Fibroblast of peridontal ligament (primary cell): ENCODE measurements at regions not wholly inside any gene's neighbourhood (a gene's known extent, or its start where the extent isn't known, plus 50 kb on each side); places are given as distances from the start of the nearest gene placed in this dataset.

Source experiments
- DNase-seq: peaks from one replicate; pipeline ENCODE4 v3.0.0-alpha.2; 2010; ENCODE audit errors: extremely low read depth

DNA sequence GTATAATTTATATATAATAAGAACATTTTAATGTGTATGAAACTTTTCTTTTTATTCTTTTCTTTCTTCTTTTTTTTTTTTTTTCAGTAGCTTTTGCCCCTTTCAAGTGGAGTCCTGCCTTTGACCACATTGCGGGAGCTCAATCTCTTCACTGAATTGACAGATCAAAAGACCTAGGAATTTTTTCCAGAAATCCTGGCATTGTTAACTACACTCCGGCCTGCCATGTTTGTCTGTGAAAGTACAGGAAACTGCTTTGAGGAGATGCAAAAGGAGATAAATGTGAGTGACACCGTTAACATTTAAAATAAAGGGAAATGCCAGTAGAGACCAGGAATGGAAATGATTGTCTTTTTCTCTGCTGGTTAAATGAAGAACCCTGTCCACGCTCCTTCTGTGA is 159.3 kb upstream of the VCX3A start:
- DNase-seq = no peak

GRCh38 chrX:6693051-6693450 is 158.1 kb upstream of the VCX3A start:
- no peak for DNase-seq

DNA sequence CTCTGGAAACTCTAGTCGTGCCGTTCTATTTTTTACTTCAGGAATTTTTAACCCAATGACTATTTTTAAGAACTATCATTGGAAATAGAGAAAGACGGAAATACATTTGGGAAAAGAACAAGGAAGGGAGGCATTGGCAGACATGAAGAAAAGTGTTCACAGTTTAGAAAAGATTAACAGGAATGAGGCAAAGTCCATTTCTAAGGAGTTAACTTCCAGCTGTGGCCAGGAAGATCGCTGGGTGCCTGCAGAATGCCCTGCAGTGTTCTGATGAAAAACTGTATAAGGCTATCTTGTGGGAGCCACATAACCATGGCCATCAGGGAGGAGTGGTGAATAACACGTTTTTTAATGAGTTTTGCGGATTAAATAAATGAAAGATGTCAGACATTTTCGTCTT is 150.6 kb upstream of the VCX3A start:
- DNase-seq = no peak

DNA sequence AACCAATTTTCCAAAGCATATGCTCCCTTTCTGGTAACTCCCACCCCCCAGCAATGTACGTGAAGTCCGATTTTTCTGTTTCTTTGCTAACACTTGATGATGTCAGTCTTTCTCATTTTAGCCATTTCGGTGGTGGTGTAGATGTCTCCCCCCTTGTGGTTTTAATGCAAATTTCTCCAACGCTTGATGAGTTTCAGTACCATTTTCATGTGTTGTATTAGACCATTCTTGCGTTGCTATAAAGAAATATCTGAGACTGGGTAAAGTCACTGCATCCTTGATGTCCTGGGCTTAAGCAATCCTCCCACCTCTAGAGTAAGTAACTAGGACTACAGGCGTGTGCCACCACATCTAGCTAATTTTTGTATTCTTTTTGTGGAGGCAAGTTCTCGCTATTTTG is 148.4 kb upstream of the VCX3A start:
- DNase-seq = no peak

GRCh38 chrX:6681521-6682145 is 146.7 kb upstream of the VCX3A start:
- no peak for DNase-seq

- DNase-seq = no peak
Measured at GRCh38 chrX:6679988-6680387, 145.1 kb upstream of the VCX3A start.

GRCh38 chrX:6679550-6679949 is 144.6 kb upstream of the VCX3A start:
- no peak for DNase-seq

DNA sequence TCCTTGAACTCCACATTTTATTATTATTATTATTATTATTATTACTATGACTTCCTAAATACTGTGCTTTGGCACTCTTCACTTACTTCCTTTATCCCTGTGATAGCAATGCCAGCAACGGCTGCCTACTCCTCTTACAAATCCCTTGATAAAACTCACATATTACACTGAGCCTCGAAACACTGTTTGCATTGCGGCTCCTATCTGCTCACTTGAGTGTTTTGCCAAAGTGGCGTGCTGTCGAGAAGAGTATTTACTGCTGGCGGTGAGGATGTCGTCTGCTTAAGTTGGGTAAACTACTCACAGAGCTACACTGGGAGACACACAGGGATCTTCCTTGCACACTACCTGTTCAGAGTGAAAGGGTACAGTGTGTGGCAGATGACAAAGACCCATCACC is 143.4 kb upstream of the VCX3A start:
- no peak for DNase-seq

DNA sequence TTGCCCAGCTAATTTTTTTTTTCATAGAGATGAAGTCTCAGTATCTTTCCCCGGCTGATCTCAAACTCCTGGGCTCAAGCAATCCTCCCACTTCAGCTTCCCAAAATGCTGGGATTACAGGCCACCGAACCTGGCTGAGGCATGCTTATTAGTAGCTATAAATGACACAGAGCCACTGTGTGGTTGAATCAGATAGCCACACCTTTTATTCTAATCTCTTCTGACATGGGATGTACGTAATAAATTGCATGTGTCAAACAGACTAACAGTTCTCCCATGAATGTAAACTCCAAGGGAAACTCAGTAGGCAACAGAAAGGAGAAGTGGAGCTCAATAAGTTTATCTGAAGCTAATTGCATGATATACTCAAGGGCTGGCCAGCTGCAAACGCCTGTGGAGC is 139.8 kb upstream of the VCX3A start:
- no peak for DNase-seq

- DNase-seq = no peak
Measured at GRCh38 chrX:6667048-6667768, 132.3 kb upstream of the VCX3A start.

DNA sequence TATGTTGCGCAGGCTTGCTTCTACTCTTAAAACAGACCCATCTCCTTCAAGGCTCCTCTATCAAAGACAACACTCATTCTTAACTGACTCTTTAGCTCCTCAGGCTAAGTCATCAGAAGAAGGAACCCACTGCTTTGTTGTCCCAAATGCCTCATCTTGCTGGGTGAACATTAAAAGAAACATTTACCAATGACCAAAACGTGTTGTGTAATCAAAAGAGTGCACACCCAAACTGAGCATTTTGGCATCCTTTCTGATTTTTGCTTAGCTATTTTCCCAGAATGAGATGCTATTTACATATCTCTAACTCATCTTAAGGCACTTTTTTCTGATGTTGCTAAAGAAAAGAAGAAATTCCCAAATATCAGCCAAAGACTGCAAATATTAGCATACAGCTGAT is 131.7 kb upstream of the VCX3A start:
- no peak for DNase-seq

- DNase-seq = no peak
Measured at GRCh38 chrX:6661736-6662135, 126.8 kb upstream of the VCX3A start.

- no peak for DNase-seq
Measured at GRCh38 chrX:6660567-6661264, 125.8 kb upstream of the VCX3A start.

DNA sequence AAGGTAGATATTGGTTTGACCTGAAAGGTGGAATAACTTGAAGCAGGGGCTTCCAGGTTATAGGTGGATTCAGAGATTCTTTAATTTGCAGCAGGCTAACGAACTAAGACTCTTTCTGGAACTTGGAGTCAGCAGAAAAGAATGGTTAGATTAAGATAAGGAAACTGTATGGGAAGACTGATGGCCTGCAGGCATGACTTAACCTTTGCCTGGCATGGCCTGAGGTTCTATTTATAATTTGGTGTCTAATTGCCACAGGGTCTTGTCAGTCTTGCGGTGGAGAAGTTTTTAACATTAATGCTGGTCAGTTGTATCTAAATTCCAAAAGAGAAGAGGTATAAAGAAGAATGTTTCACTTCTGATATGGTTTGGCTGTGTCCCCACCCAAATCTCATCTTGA is 110.3 kb upstream of the VCX3A start:
- DNase-seq = no peak

DNA sequence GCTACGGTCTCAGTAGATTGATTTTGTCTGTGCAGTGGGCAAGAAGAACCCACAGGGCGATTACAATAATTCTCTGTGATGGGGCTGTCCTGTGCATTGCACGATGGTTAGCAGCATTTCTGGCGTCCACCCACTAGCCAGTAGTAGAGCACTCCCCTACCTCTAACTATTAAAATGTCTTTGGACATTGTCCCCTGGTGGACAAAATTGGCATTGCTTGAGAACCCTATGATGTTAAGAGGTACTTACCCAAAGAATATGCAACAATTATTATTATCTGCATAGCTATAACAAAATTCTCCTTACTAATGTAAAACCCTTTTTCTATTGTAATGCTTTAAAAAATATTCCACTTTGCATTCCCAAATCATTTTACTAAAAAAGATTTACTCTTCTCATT is 109.5 kb upstream of the VCX3A start:
- DNase-seq = no peak

- no peak for DNase-seq
Measured at GRCh38 chrX:6640727-6641126, 105.8 kb upstream of the VCX3A start.

- no peak for DNase-seq
Measured at GRCh38 chrX:6614506-6614905, 79.6 kb upstream of the VCX3A start.

DNA sequence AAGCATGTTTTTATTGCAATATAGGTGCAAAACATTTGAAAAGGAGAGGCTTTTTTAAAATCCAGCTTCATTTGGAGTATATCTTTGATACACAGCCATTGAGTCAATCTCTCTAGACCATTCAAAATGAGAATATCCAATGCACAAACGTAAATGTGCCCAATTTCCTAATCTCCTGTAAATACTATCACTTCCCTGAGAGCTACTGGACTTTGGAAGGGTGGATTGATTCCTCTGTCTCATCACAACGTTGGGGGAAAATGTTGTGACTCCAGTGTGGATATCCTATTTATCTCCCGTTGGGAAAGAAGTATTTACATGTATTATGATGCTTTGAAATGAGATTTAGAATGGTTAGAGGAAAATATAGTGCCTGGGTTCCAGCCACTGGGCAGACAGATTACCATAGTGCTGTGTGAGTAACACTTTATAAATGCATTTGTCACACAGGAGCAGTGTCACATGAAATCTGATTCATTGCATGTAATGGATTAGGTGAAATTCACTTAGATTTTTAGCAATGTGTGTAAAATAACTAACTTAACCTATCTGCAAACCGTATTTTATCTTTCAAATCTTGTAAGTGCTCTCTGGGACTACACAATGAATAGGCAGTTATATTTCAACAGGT is 64.4 kb upstream of the VCX3A start:
- DNase-seq = no peak
